ENCODE measurements at regions not wholly inside any gene's neighbourhood (a gene's known extent, or its start where the extent isn't known, plus 50 kb on each side); places are given as distances from the start of the nearest gene placed in this dataset.

GRCh38 chr5:15135661-15136060, 264.1 kb upstream of the ANKH start:
- Histone ChIP-seq H3F3A (replicated peaks; ENCODE audit: insufficient read depth) (no peaks in the 10 kb centered on the region), H3K4me3 (ENCODE audit: low read depth in 2 of 2, low read length in 1 of 2) (no peak overlapping the region), H3K9ac (no peak overlapping the region), H3K27ac (ENCODE audit: low read depth in 2 of 2, low read length in 1 of 2) (no peak overlapping the region), H3K4me1 (ENCODE audit: control insufficient read depth in 1 of 2, insufficient read depth in 2 of 2, low read depth in 1 of 2, low read length in 1 of 2) (no peaks in the 10 kb centered on the region), H3K36me3 (replicated peaks in 1 of 2; ENCODE audit: control insufficient read depth in 1 of 2, insufficient read depth in 2 of 2, low read length in 1 of 2) (no peaks in the 10 kb centered on the region), H2AFZ (ENCODE audit: low read depth) (no peak overlapping the region), H3K79me2 (ENCODE audit: insufficient read depth) (no peaks in the 10 kb centered on the region), H3K9me3 (no peaks in the 10 kb centered on the region), H3K9me2 (no peaks in the 10 kb centered on the region), H4K20me1 (ENCODE audit: insufficient read depth) (no peaks in the 10 kb centered on the region), H3K27me3 (ENCODE audit: insufficient read depth) (no peaks in the 10 kb centered on the region; the same call in 1 of the 2 replicates), H3K4me2 (no peak overlapping the region)
- POLR2A ChIA-PET = no interaction called here
- 39% methylated on average over 2 of the region's 2 CpGs for WGBS (ENCODE audit: low lambda C conversion rate)
- DNase-seq = no peak
- no peak for TF ChIP-seq ZBTB33 (IDR thresholded peaks at IDR 0.05; ENCODE audit: borderline replicate concordance, low read depth)
- TF ChIP-seq CTCF (IDR thresholded peaks at IDR 0.05) = no peak
- no peak for TF ChIP-seq RCOR1 (IDR thresholded peaks at IDR 0.05; ENCODE audit: low read length)
- no peak for TF ChIP-seq FOSL2 (IDR thresholded peaks at IDR 0.05; ENCODE audit: borderline replicate concordance, low read depth)
- no peak for TF ChIP-seq SIN3A (IDR thresholded peaks at IDR 0.05; ENCODE audit: borderline replicate concordance, low read depth, low read length)
- TF ChIP-seq MEF2A (IDR thresholded peaks at IDR 0.05; ENCODE audit: borderline replicate concordance, low read depth) = no peak
- no peak for TF ChIP-seq FOXM1 (IDR thresholded peaks at IDR 0.05; ENCODE audit: low read depth)
- TF ChIP-seq RFX5 (IDR thresholded peaks at IDR 0.05; ENCODE audit: low read length) = no peak
- TF ChIP-seq USF2 (IDR thresholded peaks at IDR 0.05; ENCODE audit: borderline replicate concordance, low read depth, low read length) = no peak
- CTCF ChIA-PET = no interaction called here

GRCh38 chr5:15133456-15133965, 261.9 kb upstream of the ANKH start:
- no peaks in the 10 kb centered on the region for H3K27me3 ChIP-seq (ENCODE audit: insufficient read depth)
- ChIA-PET CTCF (interaction anchor here (1.5 kb wide), 2 partner anchors 16 to 28 kb away, joined by 4 to 5 read pairs; no protein-coding TSS in a partner anchor), POLR2A (no interaction called here)
- H3K9ac ChIP-seq = no peak overlapping the region
- no peaks in the 10 kb centered on the region for H3K36me3 ChIP-seq (replicated peaks in 1 of 2; ENCODE audit: control insufficient read depth in 1 of 2, insufficient read depth in 2 of 2, low read length in 1 of 2)
- H4K20me1 ChIP-seq (ENCODE audit: insufficient read depth) = no peaks in the 10 kb centered on the region
- H3K27ac ChIP-seq (ENCODE audit: low read depth in 2 of 2, low read length in 1 of 2) = no peak overlapping the region
- H3K79me2 ChIP-seq (ENCODE audit: insufficient read depth) = no peaks in the 10 kb centered on the region
- no peak overlapping the region for H2AFZ ChIP-seq (ENCODE audit: low read depth)
- no peaks in the 10 kb centered on the region for H3K4me1 ChIP-seq (ENCODE audit: control insufficient read depth in 1 of 2, insufficient read depth in 2 of 2, low read depth in 1 of 2, low read length in 1 of 2)
- no peak for TF ChIP-seq RFX5 (IDR thresholded peaks at IDR 0.05; ENCODE audit: low read length)
- no peak for TF ChIP-seq TEAD4 (IDR thresholded peaks at IDR 0.05; ENCODE audit: borderline replicate concordance, insufficient read depth)
- no peak for TF ChIP-seq CTCF (IDR thresholded peaks at IDR 0.05)
- no peak for TF ChIP-seq PBX3 (IDR thresholded peaks at IDR 0.05)
- TF ChIP-seq GATA2 (CRISPR knock-in tag; IDR thresholded peaks at IDR 0.05) = no peak
- no peak for TF ChIP-seq TCF12 (IDR thresholded peaks at IDR 0.05)
- H3K9me3 ChIP-seq = no peaks in the 10 kb centered on the region
- no peak overlapping the region for H3K4me3 ChIP-seq (ENCODE audit: low read depth in 2 of 2, low read length in 1 of 2)
- 35% methylated on average over 3 of the region's 3 CpGs for WGBS (ENCODE audit: low lambda C conversion rate)
- no peaks in the 10 kb centered on the region for H3K9me2 ChIP-seq
- DNase-seq = no peak
- no peak overlapping the region for H3K4me2 ChIP-seq
- no peaks in the 10 kb centered on the region for H3F3A ChIP-seq (replicated peaks; ENCODE audit: insufficient read depth)

Data from SK-N-SH (cell line).